SW 1271 (cell line): ENCODE measurements at regions not wholly inside any gene's neighbourhood (a gene's known extent, or its start where the extent isn't known, plus 50 kb on each side); places are given as distances from the start of the nearest gene placed in this dataset.

ENCODE experiments used
- DNase-seq, 2 experiments: peaks; one replicate each; lab custom pipeline; 2025; lab: John Stamatoyannopoulos, UW

DNA sequence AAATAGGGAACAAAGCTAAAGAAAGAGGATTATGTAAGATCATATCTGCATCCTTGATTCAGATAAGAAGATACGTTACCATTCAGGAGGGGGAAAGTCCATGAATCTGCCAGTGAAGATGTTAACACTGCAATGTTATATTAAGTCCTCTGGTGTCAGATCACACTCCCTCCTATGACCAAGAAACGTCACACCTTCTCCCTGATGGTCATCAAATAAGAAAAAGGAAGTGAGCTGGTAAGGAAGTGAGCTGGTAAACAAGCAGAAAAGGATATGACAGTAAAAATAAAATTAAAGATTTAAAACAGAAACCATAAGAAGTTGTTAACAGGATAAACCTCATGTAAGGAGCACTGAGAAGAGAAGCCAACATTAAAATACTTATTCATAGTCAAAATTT lies 340.2 kb downstream of the SEC23A start:
- DNase-seq, result no peak

- no peak for DNase-seq
Measured at GRCh38 chr14:38762426-38762825, 340.6 kb downstream of the SEC23A start.

DNA sequence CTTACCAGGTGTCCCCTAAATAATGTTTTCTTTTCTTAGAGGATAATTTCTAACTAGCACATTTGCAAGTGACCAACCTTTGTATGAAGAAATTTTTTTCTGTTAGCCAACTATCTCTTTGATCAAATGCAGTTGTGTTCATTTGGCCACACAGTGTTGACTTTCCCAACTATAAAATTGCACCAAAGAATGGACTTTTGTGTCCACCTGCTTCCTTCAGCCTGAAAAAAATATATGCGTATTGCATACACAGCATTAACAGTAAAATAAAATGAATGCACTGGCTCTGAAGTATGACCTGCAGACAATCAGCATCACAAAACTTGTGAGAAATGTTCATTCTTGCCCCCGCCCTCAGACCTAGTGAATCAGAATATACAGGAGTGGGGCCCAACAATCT lies 342.0 kb downstream of the SEC23A start:
- no peak for DNase-seq

DNA sequence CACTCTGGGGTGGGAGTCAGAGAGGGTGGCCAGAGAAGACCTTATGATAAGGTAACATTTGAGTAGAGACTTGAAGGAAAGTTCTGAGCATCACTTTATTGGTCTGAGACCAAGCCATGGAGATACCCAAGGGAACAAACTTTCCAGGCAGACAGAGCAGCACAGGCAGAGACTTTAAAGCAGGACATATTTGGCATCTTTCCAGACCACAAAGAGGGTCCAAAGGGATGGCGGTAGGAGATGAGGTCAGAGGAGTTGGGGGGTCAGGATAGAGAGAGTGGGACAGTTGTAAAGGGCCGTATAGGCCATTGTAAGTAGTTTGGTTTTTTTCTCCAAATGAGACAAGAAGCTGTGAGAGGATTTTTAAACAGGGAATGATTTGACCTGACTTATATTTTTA lies 344.4 kb downstream of the SEC23A start:
- no peak for DNase-seq

DNA sequence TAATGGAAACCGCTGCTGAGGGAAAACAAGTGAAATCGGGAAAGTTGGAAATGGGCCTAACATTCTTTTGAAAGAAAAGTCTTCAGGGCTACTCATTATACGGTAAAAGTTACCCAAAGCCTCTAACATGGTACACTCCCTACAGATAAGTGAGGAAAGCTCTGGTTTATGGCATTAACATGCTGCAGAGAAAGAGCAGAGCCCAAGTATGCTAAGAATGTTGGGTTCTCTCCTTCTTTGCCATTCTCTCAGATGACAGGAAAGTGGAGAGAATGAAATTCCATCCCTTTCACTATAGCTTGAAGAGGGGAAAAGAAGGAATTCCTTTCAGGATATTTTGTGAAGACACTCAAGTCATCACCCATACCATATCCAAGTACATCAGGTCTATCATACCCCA lies 348.0 kb downstream of the SEC23A start:
- no peak for DNase-seq

- DNase-seq, result no peak
Measured at GRCh38 chr14:38752750-38753149, 350.3 kb downstream of the SEC23A start.

DNA sequence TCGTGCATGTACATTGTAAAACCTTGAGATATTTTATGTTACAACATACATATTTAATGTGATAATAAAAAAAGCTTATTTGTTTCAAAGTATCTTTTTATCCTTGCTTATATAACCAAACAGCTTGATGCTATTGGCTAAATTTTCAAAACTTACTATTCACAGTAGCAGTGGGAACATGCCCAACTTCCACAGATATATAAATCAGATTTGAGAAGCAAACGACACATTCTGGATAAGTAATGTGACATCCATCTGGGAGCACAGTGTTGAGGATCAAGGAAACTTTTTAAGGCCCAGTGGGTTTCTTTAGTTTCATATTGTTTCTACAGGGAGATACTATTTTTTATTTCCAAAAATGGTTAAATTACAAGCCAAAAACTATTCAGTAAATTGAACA lies 350.7 kb downstream of the SEC23A start:
- no peak for DNase-seq

GRCh38 chr14:38751459-38751858 lies 351.6 kb downstream of the SEC23A start:
- no peak for DNase-seq

DNA sequence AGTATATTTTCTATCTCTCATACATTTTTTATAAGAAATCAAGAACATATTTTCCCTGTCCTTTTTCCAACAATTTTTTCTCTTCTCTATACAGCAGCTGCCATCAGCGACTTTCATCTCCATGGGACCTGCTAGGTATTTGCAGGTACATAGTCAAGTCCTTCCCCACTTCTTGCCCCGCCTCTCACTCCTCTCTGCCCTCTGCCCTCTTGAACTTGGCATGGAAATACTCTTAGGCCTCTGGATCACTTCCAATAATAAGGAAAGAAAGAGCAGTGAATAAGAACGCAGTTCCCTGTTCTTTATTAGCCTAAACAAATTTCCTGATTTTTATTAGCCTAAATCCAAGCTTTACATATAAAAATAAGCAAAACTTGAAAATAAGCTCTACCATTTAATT lies 353.1 kb downstream of the SEC23A start:
- no peak for DNase-seq

DNA sequence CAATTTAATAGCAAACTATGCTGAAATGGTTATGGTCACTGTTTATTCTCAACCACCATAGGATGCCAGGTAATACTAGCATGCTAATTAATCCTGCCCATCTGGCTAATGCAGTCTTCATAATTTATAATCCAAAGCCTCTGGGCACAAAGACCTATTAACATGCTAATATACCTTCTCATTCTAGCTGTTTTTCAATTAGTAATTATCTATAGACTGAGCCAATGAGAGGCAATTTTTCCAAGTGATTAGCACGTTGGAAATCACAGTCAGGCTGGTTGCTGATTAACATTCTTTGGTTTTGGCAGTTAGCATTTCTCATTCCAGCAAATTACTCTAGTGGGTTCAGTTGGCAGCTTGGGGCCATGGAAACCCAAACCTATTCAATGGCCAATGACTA lies 357.2 kb downstream of the SEC23A start:
- DNase-seq, result no peak

GRCh38 chr14:38743966-38744584 lies 359.0 kb downstream of the SEC23A start:
- DNase-seq, result no peak

- no peak for DNase-seq
Measured at GRCh38 chr14:38737686-38738407, 365.2 kb downstream of the SEC23A start.

DNA sequence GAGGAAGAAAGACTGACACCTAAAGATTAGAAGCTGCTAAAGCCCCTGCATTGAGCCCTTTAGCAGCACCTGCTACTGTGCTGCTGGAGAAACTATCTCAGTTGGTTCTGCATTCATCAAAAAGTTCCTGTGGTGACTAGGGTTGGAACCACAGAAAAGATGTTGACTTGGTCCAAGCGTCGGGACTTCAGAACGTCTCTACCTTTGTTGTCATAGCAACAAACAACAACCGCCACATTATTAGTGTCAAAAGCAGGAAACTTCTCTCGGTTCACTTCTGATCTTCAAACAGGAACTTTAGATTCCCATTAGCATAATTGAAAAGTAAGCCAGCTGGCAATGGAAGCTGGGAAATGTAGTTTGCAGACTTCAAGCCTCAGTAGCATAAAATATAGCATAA lies 368.0 kb downstream of the SEC23A start:
- DNase-seq, result no peak

GRCh38 chr14:38731962-38732361 lies 371.1 kb downstream of the SEC23A start:
- no peak for DNase-seq

DNA sequence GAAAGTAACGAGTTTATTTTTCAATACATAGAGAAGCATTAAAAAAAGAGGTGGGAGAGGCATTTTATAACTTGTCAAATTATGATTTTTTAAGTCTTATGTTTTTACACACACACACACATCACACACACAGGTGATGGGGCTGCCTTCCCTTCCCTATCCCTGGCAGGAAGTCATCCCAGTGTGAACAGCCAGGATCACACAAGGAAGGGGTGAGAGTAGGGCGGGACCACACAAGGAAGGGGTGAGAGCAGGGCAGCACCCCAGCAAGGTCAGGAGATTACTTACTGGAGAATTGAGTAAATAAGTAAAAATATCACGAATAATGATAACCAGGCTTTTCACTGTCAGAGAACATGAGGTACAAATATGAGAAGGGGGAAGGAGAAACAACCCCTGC lies 372.6 kb downstream of the SEC23A start:
- DNase-seq, result no peak

- no peak for DNase-seq
Measured at GRCh38 chr14:38727731-38728130, 375.3 kb downstream of the SEC23A start.

DNA sequence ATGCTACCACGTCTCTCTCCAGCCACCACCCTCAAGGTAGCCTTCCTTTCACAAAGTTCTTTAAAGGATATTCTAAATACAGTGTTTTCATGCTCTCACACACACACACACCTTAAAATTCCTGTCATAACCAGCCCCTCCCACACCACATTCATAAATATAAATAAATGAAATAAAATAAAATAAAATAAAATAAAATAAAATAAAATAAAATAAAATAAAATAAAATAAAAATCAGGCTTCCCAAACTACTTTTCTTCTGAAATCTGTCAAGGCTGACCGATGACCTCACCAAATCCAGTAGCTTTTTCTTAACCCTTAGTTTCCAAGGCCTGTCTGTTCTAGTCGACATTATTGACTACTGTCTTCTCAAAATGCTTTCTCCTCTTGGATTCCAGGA lies 378.4 kb downstream of the SEC23A start:
- no peak for DNase-seq

- DNase-seq, result no peak
Measured at GRCh38 chr14:38723959-38724358, 379.1 kb downstream of the SEC23A start.

- no peak for DNase-seq
Measured at GRCh38 chr14:38723277-38723676, 379.8 kb downstream of the SEC23A start.

DNA sequence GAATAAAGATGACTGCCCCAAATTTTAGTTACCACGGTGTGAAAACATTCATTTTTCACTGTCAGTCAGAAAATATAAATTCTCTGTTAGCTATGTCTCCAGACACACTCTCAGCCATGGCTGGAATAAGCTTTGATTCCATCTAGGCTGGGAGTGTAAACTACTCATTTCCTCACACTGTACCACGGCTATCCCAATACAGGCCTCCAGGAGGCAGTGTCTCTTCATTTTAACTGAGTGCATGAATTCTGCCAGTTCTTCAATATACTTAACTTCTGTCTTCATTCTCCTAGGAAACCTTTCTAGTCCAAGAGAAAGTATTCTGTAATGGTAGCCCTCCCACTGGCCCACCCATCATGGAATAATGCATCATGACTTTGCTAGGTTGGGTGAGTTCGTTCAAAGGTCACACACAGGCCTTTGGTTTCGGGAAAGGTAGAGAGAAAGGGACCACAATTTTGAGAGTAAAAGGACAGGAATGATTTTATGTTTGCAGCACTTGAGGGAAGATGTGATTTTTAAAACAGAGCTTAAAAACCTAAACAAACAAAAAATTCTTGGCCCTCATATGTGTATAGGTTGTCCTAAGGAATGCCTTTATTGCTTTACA lies 381.1 kb downstream of the SEC23A start:
- DNase-seq, result peak in 1 of 2 experiments; percentile 24

- DNase-seq, result no peak
Measured at GRCh38 chr14:38718519-38718918, 384.5 kb downstream of the SEC23A start.

- DNase-seq, result no peak
Measured at GRCh38 chr14:38716926-38717325, 386.1 kb downstream of the SEC23A start.

DNA sequence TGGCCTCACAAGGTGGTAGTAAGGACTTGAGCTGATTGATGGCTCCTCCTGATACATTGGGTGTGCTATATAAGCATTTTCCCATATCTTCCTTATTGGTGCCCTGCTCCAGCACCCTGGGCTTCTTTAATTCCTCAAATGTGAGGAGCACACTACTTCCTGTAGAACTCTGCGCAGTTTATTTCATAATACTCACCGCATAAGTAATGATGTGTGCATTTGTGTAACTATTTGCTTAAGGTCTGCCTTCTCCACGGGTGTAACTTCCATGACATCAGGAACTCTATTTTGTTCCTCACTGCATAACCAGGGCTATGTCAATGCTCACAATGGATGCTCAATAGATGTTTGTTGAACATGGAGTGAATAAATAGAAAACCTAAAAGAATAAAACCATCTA lies 392.2 kb downstream of the SEC23A start:
- no peak for DNase-seq

GRCh38 chr14:38710196-38710595 lies 392.8 kb downstream of the SEC23A start:
- DNase-seq, result no peak
